ENCODE measurements at regions not wholly inside any gene's neighbourhood (a gene's known extent, or its start where the extent isn't known, plus 50 kb on each side); places are given as distances from the start of the nearest gene placed in this dataset.

DNA sequence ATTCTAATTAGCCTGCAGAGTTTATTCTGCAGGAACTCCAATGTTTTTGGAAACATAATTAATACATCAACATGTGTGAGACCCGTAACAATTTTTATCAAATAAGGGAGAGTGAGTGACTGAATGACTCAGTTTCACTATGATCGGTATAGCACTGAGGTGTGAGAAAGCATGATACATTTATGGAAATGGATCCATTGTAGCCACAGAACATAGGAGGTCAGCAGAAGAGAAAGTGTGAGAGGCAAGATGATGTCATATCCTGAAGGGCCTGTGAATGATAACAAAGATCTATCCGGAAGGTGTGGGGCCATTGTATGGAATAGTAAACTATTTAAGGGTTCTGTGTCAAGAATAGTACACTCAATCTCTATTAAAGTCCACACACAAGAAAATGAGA, 1406.1 kb upstream of the TENM4 start:
- H3K36me3 ChIP-seq (ENCODE audit: control insufficient read depth in 1 of 2, insufficient read depth in 2 of 2, low read length in 2 of 2): no peaks in the 10 kb centered on the region
- no peak overlapping the region for H3K14ac ChIP-seq (ENCODE audit: low read length)
- WGBS (ENCODE audit: extremely low coverage, insufficient coverage, insufficient read length): no CpG with 5 or more reads among the region's 3 CpGs

DNA sequence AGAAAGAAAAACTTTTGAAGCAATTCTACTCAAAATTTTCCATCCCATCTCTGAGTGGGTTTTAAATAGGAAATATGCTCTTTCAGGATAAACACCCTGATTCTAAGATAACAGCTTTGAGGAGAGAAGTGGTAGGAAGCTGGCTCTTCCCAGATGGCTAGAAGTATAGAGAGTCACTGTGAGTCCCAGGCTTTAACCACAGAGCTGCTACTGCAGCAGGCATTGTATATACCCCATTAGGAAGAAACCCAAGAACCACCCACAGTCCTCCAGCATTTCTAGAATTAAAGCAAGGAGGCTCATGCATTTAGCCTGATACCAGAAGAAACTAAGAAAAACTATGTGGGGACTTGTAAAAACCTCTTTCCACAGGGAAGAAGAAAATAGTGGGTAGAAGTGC, 1405.6 kb upstream of the TENM4 start:
- H4K91ac ChIP-seq (ENCODE audit: low read depth, low read length): no peak overlapping the region
- H4K8ac ChIP-seq (ENCODE audit: low read depth, low read length): no peak overlapping the region
- no peaks in the 10 kb centered on the region for H3K79me1 ChIP-seq (ENCODE audit: low read length)
- no peak overlapping the region for H3K23ac ChIP-seq (ENCODE audit: low read length)
- H2BK12ac ChIP-seq (ENCODE audit: low read length): no peak overlapping the region
- H2BK120ac ChIP-seq (ENCODE audit: insufficient read depth, low read length, poor library complexity): no peak overlapping the region
- DNase-seq: no peak
- H3K9me3 ChIP-seq (ENCODE audit: insufficient read depth, low read depth, low read length): no peaks in the 10 kb centered on the region
- H2AFZ ChIP-seq (ENCODE audit: insufficient read depth, low read length, poor library complexity): no peak overlapping the region
- no peak overlapping the region for H3K4me3 ChIP-seq (ENCODE audit: low read depth, low read length)
- H3K18ac ChIP-seq (ENCODE audit: low read length): no peak overlapping the region
- H2BK5ac ChIP-seq (ENCODE audit: low read depth, low read length, poor library complexity): no peak overlapping the region
- H3K14ac ChIP-seq (ENCODE audit: low read length): no peak overlapping the region
- H3K4me1 ChIP-seq (ENCODE audit: control insufficient read depth in 1 of 2, insufficient read depth in 2 of 2, low read length in 2 of 2): no peaks in the 10 kb centered on the region
- H3K27ac ChIP-seq (ENCODE audit: low read depth, low read length): no peak overlapping the region
- H3K9ac ChIP-seq (ENCODE audit: low read length): no peak overlapping the region
- H3K36me3 ChIP-seq (ENCODE audit: control insufficient read depth in 1 of 2, insufficient read depth in 2 of 2, low read length in 2 of 2): no peaks in the 10 kb centered on the region
- H3K79me2 ChIP-seq (ENCODE audit: control insufficient read depth, insufficient read depth, low read length, poor library complexity): no peaks in the 10 kb centered on the region
- no peak overlapping the region for H2AK5ac ChIP-seq (ENCODE audit: low read length)
- H4K12ac ChIP-seq (ENCODE audit: low read depth, low read length): no peak overlapping the region
- no peak overlapping the region for H3K4me2 ChIP-seq (ENCODE audit: low read length)
- no peak overlapping the region for H3K4ac ChIP-seq (ENCODE audit: low read depth, low read length)
- no peaks in the 10 kb centered on the region for H3K27me3 ChIP-seq (ENCODE audit: insufficient read depth, low read length)

More for the DNA sequence above, 1406.1 kb upstream of the TENM4 start:
- Histone ChIP-seq H3K79me2 (ENCODE audit: control insufficient read depth, insufficient read depth, low read length, poor library complexity) (no peaks in the 10 kb centered on the region), H2AFZ (ENCODE audit: insufficient read depth, low read length, poor library complexity) (no peak overlapping the region), H3K27me3 (ENCODE audit: insufficient read depth, low read length) (no peaks in the 10 kb centered on the region), H2AK5ac (ENCODE audit: low read length) (no peak overlapping the region), H3K79me1 (ENCODE audit: low read length) (no peaks in the 10 kb centered on the region), H2BK12ac (ENCODE audit: low read length) (no peak overlapping the region), H3K18ac (ENCODE audit: low read length) (no peak overlapping the region), H3K9me3 (ENCODE audit: insufficient read depth, low read depth, low read length) (no peaks in the 10 kb centered on the region), H2BK5ac (ENCODE audit: low read depth, low read length, poor library complexity) (no peak overlapping the region), H4K91ac (ENCODE audit: low read depth, low read length) (no peak overlapping the region), H4K12ac (ENCODE audit: low read depth, low read length) (no peak overlapping the region), H3K23ac (ENCODE audit: low read length) (no peak overlapping the region), H3K4me3 (ENCODE audit: low read depth, low read length) (no peak overlapping the region), H3K9ac (ENCODE audit: low read length) (no peak overlapping the region), H4K8ac (ENCODE audit: low read depth, low read length) (no peak overlapping the region), H3K4ac (ENCODE audit: low read depth, low read length) (no peak overlapping the region), H3K4me1 (ENCODE audit: control insufficient read depth in 1 of 2, insufficient read depth in 2 of 2, low read length in 2 of 2) (no peaks in the 10 kb centered on the region), H3K27ac (ENCODE audit: low read depth, low read length) (no peak overlapping the region), H2BK120ac (ENCODE audit: insufficient read depth, low read length, poor library complexity) (no peak overlapping the region), H3K4me2 (ENCODE audit: low read length) (no peak overlapping the region)
- no peak for DNase-seq

DNA sequence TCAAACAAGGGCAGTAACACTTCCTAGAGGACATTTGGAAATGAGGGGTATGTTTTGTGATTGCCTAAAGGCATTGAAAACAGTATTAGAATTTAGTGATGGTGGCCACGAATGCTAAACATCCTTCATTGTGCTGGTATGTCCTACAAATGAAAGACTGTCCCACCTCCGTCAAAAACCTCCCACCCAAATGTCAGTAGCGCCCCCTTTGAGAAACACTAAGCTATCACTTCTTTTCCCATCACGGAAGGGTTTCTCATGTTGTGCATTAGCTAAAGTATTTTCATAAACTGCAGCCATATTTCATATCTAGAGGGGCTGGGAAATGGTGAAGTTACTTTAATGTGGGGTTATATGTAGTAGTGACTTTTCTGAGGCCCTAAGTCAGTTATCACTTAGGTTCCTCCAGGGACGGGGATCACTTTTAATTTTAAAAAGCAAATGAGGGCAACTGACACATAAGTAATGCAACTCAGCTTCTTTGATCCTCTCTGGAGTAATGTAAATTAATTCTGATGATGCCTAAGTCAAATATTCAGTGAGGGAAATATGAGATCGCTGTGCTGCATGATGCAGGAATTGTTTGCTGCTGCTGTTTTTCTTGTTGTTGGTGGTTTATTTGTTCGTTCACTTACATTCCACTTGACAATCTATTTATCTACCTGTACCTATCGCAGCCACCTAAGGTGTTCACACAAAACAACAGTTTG, 1403.4 kb upstream of the TENM4 start:
- H2BK120ac ChIP-seq (ENCODE audit: insufficient read depth, low read length, poor library complexity): no peak overlapping the region
- H4K91ac ChIP-seq (ENCODE audit: low read depth, low read length): no peak overlapping the region
- H3K27ac ChIP-seq (ENCODE audit: low read depth, low read length): no peak overlapping the region
- no peak overlapping the region for H3K4me2 ChIP-seq (ENCODE audit: low read length)
- no peak overlapping the region for H2AK5ac ChIP-seq (ENCODE audit: low read length)
- no peaks in the 10 kb centered on the region for H3K79me2 ChIP-seq (ENCODE audit: control insufficient read depth, insufficient read depth, low read length, poor library complexity)
- no peaks in the 10 kb centered on the region for H3K79me1 ChIP-seq (ENCODE audit: low read length)
- WGBS (ENCODE audit: extremely low coverage, insufficient coverage, insufficient read length): no CpG with 5 or more reads among the region's 8 CpGs
- H3K9me3 ChIP-seq (ENCODE audit: insufficient read depth, low read depth, low read length): no peaks in the 10 kb centered on the region
- no peak for DNase-seq
- H3K4me3 ChIP-seq (ENCODE audit: low read depth, low read length): no peak overlapping the region
- H3K4me1 ChIP-seq (ENCODE audit: control insufficient read depth in 1 of 2, insufficient read depth in 2 of 2, low read length in 2 of 2): no peaks in the 10 kb centered on the region
- H3K14ac ChIP-seq (ENCODE audit: low read length): no peak overlapping the region
- H4K8ac ChIP-seq (ENCODE audit: low read depth, low read length): no peak overlapping the region
- no peak overlapping the region for H3K18ac ChIP-seq (ENCODE audit: low read length)
- no peak overlapping the region for H2AFZ ChIP-seq (ENCODE audit: insufficient read depth, low read length, poor library complexity)
- no peaks in the 10 kb centered on the region for H3K36me3 ChIP-seq (ENCODE audit: control insufficient read depth in 1 of 2, insufficient read depth in 2 of 2, low read length in 2 of 2)
- H3K23ac ChIP-seq (ENCODE audit: low read length): no peak overlapping the region
- no peak overlapping the region for H2BK5ac ChIP-seq (ENCODE audit: low read depth, low read length, poor library complexity)
- no peak overlapping the region for H4K12ac ChIP-seq (ENCODE audit: low read depth, low read length)
- no peak overlapping the region for H3K4ac ChIP-seq (ENCODE audit: low read depth, low read length)
- H3K9ac ChIP-seq (ENCODE audit: low read length): no peak overlapping the region
- no peak overlapping the region for H2BK12ac ChIP-seq (ENCODE audit: low read length)
- no peaks in the 10 kb centered on the region for H3K27me3 ChIP-seq (ENCODE audit: insufficient read depth, low read length)

DNA sequence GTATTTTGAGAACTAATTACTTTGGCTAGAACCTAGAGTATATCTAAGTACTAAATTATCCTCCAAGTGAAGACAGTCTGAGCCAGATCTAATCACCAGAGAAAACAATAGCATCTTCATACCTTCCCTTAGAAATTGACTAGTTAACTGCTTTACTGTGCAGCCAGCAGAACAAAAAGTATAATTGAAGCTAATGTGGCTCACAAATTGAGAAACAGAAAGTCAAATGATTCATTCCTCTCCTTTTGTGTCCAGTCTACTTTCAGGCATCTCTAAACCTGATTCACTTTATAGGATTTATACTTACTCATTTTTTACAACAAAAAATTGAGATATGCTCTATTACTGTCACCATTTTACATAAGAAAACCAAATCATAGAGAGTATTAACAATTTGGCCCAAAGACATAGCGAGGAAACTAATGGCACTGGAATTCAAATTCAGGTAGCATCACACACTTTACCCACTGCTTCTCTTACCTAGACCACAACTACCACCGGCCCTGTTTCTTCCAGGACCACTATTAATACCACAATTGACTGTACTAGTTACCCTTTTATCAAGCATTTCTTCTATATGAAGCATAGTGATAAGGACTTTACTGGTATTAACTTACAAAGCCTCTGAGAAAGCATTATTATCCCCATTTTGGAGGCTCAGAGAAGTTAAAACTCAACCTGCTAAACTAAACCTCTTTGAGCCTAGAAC, 1402.6 kb upstream of the TENM4 start:
- Histone ChIP-seq H2AK5ac (ENCODE audit: low read length) (no peak overlapping the region), H3K36me3 (ENCODE audit: control insufficient read depth in 1 of 2, insufficient read depth in 2 of 2, low read length in 2 of 2) (no peaks in the 10 kb centered on the region), H3K23ac (ENCODE audit: low read length) (no peak overlapping the region), H2BK12ac (ENCODE audit: low read length) (no peak overlapping the region), H3K4me3 (ENCODE audit: low read depth, low read length) (no peak overlapping the region), H4K12ac (ENCODE audit: low read depth, low read length) (no peak overlapping the region), H3K27ac (ENCODE audit: low read depth, low read length) (no peak overlapping the region), H2BK120ac (ENCODE audit: insufficient read depth, low read length, poor library complexity) (no peak overlapping the region), H3K79me2 (ENCODE audit: control insufficient read depth, insufficient read depth, low read length, poor library complexity) (no peaks in the 10 kb centered on the region), H3K4me1 (ENCODE audit: control insufficient read depth in 1 of 2, insufficient read depth in 2 of 2, low read length in 2 of 2) (no peaks in the 10 kb centered on the region), H3K4me2 (ENCODE audit: low read length) (no peak overlapping the region), H2BK5ac (ENCODE audit: low read depth, low read length, poor library complexity) (no peak overlapping the region), H3K9me3 (ENCODE audit: insufficient read depth, low read depth, low read length) (no peaks in the 10 kb centered on the region), H3K9ac (ENCODE audit: low read length) (no peak overlapping the region), H2AFZ (ENCODE audit: insufficient read depth, low read length, poor library complexity) (no peak overlapping the region), H3K18ac (ENCODE audit: low read length) (no peak overlapping the region), H4K91ac (ENCODE audit: low read depth, low read length) (no peak overlapping the region), H3K27me3 (ENCODE audit: insufficient read depth, low read length) (no peaks in the 10 kb centered on the region), H4K8ac (ENCODE audit: low read depth, low read length) (no peak overlapping the region), H3K14ac (ENCODE audit: low read length) (no peak overlapping the region), H3K79me1 (ENCODE audit: low read length) (no peaks in the 10 kb centered on the region), H3K4ac (ENCODE audit: low read depth, low read length) (no peak overlapping the region)
- whole genome bisulfite sequencing (ENCODE audit: extremely low coverage, insufficient coverage, insufficient read length): no CpG with 5 or more reads among the region's 2 CpGs
- no peak for DNase-seq

All from trophoblast cell (in vitro differentiated cells and primary cell).